ENCODE measurements at regions not wholly inside any gene's neighbourhood (a gene's known extent, or its start where the extent isn't known, plus 50 kb on each side); places are given as distances from the start of the nearest gene placed in this dataset.

GRCh38 chr9:120016231-120016630 lies 563.7 kb downstream of the CDK5RAP2 start:
- TF ChIP-seq CTCF (IDR thresholded peaks at IDR 0.05) (no peak), POLR2AphosphoS5 (IDR thresholded peaks at IDR 0.05) (no peak), EP300 (IDR thresholded peaks at IDR 0.05; ENCODE audit: low read depth) (no peak)
